KG1 (cell line): ENCODE measurements at regions not wholly inside any gene's neighbourhood (a gene's known extent, or its start where the extent isn't known, plus 50 kb on each side); places are given as distances from the start of the nearest gene placed in this dataset.
A peak's percentile ranks its signal among the peaks of the same experiment; 100 is the strongest.

ENCODE experiments used
- DNase-seq: peaks from one replicate; lab custom pipeline; 2025; lab: John Stamatoyannopoulos, UW

DNA sequence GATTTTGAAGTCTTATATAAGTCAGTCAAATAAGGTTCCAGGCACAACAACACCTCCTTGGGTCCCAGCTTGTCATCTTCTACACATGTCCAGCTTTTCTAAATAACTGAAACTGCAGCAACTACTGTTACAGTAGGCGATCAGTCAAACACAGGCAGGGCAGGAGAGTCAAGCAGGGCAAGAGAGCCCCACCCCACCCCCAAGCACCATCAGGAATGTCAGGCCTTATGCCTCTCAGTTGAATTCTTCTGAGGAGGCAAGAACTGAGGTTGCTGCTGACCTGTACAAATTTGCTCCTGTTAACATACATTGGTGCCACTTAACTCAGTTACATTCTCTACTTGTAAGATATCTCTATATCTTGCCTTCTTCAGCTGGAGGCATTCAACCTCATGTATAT, 608.8 kb upstream of the PCDH10 start:
- no peak for DNase-seq

DNA sequence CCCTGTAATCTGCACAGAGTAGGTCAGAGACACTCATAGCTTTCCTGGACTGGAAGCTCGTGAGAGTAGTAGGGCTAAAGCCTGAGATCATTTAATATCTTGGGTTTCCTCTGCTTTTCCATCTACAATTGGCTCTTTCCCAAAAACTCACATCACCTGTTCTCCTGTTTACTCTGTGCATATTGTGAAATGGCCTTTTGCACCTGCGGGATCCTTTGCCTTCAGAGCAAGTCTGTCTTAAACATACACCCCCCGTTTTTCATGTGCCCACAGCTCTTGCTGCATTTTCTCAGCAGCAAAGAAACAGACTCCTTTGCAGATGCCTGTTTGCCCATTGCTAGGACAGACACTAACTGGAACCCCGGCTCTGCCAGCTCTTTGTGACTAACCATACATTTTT, 608.3 kb upstream of the PCDH10 start:
- no peak for DNase-seq

DNA sequence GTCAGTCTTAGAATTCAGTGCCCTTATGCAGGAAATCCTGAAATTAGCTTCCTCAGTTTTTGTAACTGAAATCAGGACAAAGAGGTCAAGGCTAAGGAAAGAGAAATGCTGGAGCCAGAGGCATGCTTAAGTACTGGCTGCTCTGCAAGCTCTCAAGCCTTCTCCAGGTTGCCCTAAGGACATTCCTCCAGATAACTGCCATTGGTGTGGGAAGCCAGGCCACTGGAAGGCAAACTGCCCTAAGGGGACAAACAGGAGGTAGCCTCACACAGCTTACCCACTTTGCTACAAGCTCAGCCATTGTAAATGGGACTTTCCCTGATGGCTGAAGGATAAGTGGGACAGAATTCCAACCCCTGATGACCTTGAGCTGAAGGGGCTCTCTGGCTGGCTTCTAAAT, 606.9 kb upstream of the PCDH10 start:
- DNase-seq, result no peak

DNA sequence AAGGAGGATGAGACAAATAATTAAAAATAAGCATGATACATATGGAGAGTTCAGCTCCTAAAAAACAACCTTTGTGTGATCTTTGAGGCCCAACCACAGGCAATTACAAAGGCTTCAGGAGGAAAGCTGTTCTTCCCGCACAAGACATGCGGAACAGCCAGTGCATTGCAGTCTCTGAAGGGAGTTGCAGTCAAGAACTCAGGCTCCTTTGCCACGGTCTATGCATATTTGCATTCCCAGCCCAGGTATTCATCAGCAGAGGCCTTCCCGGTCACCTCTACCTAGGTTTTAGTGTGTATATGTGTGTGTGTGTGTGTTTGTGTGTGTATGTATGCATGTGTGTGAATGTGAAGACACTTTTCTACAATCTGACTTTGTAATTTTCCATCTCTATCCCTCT, 600.6 kb upstream of the PCDH10 start:
- no peak for DNase-seq

DNA sequence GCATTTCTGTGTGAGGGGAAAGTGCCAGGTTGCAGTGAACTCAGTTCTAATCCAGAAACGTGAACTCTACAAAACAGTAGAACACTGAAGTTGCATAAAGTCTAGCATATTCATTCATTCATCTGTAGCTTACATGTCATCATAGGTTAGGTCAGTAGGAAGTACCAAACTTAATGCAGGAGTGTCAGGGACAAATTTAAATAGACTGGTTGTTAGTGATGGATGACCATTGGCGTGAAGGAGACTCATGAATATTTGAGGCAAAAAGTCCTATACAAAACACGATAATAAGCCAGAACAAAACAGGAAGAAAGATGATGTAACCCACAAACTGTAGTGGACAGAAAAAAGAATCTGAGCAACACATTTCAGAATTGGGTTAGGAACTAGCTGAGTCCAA, 592.8 kb upstream of the PCDH10 start:
- no peak for DNase-seq

DNA sequence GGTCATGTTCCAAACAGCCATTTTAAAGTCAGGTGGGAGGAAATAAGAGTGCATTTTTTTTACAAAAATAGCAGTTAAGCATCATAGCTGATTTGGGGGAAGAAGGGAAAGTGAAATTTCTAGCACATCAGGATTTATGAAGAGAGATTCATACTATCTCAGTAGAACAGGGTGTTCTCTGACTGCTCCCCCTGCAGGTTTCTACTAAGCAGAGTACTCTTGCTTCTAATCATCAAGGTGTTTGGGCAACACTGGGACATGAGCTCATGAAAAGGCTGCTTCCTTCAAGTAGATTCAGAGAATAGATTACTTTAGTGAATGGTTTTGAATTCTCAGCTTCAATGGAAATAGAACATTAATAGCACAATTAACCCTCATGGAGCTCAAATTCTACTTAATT, 591.4 kb upstream of the PCDH10 start:
- no peak for DNase-seq

DNA sequence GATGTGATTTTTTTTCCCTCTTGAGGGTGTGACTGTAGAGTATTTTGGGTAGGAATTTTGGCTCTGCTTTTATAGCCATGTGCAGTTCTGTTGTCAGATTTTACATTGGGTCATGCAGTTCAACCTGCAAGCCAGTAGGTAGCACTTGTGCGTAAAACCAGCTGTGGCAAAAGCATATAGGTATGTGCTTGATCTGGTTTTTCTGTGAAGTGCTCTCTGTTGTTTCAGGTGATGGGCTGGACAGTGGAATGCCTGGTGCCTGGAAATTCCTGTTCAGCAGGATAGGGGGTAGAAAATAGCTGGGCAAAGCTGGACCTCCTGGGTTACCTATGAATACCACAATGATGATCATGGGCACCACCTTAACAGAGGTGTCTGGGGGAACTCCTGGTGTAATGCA, 584.2 kb upstream of the PCDH10 start:
- no peak for DNase-seq

DNA sequence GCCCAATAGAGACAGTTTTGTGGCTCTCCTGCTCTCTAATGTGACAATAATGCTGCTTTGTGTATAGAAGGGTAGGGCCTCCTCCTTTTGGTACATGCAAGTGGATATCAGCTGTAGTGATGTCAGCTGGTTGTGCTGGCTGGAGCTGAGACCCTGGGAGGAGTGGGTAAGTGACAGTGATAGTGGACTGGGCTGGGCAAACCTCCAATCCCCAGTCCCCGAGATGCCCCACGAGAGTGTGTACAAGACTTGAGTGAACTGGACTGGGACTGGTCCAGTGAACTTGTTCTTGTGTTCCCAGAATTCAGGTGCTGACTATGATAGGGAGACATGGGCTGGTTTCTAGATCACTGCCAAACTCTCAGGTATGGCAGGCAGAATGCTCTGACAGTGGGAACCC, 583.6 kb upstream of the PCDH10 start:
- no peak for DNase-seq

DNA sequence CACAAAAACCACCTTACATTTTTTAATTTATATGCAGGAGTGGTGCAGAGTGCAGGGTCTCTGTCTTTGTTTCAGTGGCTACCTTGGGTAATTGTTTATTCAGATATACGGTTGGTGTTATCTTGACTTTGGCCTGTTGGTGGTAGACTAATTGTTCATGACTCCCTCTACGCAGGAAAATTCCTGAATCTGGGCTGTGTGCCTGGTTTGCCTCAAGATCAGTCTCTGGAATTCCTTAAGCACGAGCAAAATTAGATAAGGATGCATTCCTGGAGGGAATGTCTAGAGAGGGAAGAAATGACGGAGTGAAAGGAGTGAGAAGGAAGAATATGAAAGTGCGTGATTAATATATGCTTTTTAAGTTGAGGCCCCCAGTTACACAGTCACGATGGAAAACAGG, 576.9 kb upstream of the PCDH10 start:
- no peak for DNase-seq

DNA sequence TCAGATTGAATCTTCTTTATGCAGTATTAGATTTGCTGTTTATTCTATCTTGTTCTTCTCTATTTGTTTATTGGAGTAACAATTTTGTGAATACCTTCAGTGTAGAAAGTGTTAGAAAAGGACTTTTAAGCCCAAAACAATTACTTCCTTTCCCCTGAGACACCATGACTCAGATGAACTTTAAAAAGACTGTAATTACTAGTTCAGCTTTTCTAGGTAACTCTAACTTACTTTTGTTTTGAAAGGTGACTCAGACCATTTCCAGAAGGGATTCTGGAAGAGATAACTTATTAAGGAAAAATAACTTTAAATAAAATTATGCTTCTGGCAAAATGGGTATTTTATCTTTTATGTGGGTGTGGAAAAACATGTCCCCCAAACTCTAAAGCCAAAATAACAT, 561.5 kb upstream of the PCDH10 start:
- no peak for DNase-seq

DNA sequence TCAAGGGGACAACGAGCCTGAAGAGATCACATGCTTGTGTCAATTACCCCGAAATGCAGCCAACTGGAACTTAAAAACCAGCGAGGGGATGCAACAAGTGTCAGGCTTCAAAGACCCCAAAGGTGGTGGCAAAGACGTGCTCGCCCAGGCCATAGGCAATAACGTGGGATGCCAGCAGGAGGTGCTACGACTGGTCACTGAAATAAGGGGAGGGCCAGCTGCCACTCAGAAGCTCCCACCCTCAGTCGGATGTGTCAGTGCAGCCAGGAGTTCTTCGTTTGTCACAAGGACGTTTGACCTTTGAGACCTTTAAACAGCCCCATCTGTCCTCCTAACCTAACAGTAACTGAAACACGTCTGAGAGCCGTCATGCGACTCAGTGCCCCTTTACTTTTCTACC, 556.8 kb upstream of the PCDH10 start:
- DNase-seq, result no peak

DNA sequence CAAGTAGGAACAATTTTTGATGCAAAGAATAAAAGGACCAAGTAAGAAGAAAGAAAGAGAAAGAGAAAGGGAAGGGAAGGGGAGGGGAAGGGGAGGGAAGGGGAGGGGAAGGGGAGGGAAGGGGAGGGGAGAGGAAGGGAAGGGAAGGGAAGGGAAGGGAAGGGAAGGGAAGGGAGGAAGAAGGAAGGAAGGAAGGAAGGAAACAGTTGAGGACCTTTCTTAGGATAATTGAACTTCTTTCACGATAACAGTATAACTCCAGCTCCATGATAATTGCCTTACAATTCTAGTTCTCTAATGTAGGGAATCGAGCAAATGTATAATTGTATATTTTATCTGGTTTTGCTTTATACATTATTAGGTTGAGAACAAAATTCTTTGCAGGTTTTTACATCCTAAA, 556.2 kb upstream of the PCDH10 start:
- no peak for DNase-seq

DNA sequence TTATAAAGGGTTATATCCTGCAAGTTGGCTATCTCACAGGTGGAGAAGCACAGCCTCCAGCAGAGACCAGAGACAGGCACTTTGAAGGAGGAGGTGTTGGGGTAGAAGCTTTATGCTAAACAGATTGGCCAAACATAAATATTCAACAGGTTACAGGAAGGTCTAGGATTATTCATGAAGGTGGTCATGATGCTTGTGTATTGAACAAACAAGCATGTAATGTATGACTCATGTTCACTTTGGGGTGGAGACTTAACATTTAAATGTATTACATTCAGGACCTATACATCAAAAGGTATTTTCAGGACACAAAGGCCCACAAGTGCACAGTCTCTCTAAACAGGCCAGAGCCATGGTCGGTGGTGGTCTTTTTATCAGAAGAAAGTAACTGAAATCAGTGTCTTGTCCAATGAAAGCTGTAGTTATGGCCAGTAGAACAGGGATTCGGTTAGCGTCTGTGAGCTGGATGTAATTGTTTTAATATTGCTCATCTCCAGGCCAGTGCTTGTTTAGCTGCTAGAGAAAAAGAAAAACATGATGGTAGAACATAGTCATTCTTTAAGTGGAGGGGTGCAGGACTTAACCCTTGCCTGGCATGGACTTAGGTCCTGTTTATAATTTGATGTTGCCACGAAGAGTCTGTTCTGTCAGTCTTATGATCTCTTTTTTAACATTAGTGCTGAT, 555.2 kb upstream of the PCDH10 start:
- DNase-seq, result no peak

DNA sequence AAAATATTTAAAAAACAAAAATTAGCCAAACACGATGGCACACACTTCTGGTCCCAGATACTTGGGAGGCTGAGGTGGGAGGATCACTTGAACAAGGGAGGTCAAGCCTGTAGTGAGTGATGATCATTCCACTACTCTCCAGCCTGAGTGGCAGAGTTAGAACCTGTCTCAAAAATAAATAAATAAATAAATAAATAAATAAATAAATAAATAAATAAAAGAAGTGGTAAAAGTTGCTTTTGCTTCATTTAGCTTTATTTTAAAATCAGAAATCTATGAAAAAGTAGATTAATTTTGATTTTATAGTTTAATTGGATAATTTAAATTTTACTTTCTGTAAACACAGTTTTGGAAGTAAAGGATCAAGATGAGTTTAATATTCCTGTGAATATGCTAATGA, 552.9 kb upstream of the PCDH10 start:
- DNase-seq, result no peak

DNA sequence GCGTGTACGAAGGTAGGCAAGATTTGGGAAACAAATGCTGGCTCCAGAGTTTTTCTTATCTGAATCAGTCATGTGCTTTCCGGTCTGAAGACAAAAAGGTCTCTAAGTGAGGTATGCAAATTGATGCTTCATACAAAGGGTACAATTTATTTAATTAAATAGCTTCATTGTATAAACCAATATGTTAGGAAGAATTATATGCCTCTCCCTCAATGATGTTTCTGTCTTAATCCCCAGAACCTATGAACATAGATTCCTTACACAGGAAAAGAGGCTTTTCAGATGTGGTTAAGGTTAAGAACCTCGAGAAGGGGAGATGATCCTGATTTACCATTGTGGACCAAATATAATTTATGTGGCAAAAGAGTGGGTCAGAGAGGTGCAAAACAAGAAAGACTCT, 543.5 kb upstream of the PCDH10 start:
- DNase-seq, result no peak

DNA sequence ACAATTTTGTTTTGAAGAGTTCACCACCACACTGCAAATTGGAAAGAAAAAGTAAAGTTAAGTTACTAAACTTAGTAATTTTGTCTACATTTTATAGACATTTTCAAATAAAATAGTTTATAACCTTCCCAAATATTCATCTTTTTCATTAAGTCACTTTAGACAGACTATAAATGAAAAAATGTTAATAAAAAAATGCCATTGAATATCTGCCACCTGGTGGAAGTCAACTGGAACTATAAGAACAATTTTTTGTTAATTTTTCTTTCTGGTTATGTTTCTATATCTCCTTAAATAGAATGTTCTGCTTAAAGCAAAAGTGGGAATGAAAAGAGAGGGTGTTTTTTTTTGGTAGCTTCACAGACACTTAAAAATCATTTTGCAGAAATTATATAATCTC, 534.4 kb upstream of the PCDH10 start:
- no peak for DNase-seq

DNA sequence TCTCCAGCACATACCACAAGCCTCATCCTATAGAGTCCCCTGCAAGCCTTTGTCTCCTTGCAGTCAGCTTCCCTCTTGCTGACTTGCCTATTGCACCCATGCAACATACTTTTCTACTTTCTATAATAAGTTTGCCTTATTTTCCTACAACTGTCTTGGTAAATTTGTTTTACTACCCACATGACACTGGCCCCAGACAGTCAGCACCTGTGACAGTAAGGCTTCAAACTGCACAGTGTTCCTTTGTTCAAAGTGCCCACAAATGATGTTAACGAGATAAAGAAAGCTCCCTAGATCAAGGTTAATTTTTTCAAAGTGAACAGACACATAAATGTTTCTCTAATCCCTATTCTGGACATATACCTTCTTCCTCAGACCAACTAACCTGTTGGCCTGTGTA, 529.1 kb upstream of the PCDH10 start:
- DNase-seq, result no peak

DNA sequence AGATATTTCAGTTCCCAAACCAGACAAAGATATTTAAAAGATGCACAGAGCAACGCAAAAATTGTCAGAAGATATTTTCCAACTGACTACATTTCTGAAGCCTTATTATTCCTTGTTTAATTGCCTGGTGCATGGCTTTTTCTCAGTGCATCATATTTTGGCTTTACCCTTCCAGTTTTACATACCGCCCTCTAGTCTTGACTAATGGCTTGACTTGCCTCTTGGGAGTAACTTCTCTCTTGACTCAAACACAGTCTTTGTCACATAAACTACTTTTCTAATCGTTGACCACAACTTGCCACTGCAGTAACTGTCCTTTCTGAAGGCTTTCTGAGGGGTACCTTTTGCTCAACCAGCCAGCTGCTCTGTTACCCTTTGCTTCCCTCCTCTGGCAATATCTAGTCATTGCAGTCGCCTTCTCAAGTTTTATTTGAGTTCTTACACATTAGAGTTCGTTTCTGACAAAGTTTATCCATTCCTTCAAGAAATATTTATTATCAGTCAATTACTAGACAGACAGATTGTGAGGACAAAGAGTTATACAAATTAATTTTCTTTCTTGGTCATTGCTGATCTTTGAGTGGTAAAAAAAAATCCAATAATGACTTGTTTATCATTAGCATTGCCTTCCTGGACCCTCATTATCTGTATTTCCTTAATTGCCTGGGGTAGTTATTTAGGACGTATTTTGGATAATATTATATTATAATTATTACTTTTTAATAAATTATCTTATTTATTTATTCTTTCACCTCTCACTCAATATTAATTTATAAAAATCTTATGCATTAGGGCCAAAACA, 506.9 kb upstream of the PCDH10 start:
- DNase-seq, result peak; percentile 21

DNA sequence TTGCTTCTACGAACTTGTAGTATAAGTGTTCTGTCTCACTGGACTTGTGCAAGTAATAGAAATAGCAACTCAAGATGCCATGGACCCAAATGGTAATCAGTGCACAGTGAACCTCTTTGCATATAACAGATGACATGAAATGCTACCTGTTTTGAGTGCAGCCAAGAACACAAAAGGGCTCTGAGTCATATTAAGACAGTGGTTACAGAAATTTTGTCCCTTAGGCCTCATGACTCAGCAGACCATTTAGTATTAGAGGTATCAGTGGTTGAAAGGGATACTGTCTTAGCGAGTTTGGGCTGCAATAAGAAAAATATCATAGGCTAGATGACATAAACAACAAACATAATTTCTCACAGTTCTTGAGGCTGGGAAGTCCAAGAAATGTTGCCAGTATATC, 502.9 kb upstream of the PCDH10 start:
- no peak for DNase-seq

DNA sequence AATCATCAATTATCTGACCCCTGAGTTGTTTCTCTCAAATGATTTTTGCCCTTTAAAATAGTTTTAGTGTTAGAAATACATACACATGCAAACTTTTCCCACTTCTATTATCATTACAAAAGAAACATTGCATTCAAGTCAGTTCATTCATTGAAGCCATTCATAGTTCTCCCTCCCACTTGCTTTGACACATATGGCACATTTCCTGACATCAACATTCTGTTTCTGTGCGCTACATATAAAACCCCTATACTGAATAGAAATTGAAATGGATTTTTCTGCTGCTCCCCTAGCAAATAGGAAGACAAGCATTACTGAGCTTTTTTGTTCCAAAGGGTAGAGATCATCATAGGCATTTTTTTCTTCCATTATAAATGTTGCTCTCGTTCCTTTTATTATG, 497.9 kb upstream of the PCDH10 start:
- DNase-seq, result no peak

DNA sequence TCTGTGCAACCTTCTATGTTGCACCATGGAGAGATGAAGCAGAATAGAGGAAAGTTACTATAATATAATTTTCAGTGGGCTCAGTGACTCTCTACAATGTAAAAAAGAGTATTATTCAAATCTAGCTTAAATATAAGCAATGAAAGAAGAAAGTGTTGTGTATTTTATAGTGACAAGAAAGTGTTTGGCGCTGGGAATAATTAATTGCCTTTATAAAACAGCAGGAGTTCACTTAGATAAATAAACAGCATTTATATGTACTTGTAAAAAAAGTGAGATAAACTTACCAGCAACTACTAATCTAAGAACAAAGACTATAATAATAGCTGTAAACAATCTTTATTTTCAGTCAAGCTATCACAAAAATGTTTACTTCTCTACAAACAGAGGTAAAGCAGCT, 488.9 kb upstream of the PCDH10 start:
- no peak for DNase-seq

DNA sequence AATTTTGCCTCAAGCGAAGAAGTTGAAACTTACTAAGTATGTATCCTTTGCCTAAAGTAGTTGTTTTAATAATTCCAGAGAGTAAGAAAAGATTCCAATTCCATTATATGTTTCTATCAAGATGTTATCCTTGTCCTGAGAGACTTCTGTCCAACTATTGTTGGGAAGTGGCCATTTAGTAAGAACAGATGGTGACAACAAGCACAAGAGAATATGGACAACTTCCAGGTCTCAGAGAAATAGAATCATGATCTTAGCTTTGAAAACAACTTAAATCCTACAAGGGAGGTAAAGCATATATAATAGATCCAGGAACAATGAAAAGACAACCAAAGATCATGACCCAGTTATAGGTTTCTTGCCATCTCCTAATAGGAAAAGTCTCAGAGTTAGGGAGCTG, 486.6 kb upstream of the PCDH10 start:
- no peak for DNase-seq

DNA sequence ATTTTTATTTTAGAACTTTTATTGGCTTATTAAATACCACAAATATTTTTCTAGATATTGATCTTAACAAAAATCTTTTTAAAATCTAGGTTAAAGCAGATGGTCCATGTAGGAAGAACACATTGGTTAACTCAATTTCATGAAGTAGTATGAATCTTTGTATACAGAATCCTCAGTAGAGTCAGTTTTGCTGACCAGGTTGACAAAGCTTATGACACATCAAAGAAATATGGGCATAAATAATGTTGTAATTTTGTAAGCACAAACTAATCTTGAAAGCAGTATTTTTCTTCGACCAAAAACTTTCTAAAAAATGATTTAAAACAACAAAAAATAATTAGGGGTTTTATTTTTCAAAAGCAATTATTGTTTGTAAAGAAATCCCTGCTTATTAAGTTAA, 479.3 kb upstream of the PCDH10 start:
- no peak for DNase-seq

DNA sequence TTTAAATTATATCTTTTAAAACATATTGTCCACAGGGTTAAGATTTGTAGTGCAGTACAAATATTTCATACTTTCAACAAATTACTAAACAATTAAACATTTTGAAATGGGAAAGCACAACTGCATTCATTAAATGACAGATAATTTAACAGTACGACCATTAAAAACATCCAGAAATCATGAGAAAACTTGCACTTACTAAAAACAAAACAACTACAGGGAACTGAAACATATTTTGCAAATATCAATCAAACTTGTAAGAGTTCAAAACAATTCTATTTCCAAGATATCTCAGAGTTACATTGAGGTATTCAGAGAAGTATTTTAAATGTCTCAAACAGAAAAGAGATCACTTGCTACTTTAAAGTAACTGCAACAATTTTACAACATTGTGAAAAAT, 478.5 kb upstream of the PCDH10 start:
- no peak for DNase-seq
